HG02763 (cell line): ENCODE measurements at regions not wholly inside any gene's neighbourhood (a gene's known extent, or its start where the extent isn't known, plus 50 kb on each side); places are given as distances from the start of the nearest gene placed in this dataset.

Source experiments
- ATAC-seq: cut with Tn5 transposase; IDR thresholded peaks from one replicate; pipeline ENCODE4 v1.9.1; 2021; ENCODE audit warnings: mild to moderate bottlenecking, moderate library complexity; ENCODE audit not compliant: unreplicated experiment

GRCh38 chr11:38315151-38315550 is 1717.1 kb upstream of the RAG2 start:
- ATAC-seq, result no peak

- ATAC-seq, result no peak
These were observed 1709.4 kb upstream of the RAG2 start for GRCh38 chr11:38307455-38307854.

GRCh38 chr11:38305682-38306081 is 1707.6 kb upstream of the RAG2 start:
- ATAC-seq, result no peak

- ATAC-seq, result no peak
These were observed 1706.9 kb upstream of the RAG2 start for GRCh38 chr11:38304926-38305325.

GRCh38 chr11:38302564-38302963 is 1704.5 kb upstream of the RAG2 start:
- no peak for ATAC-seq

- ATAC-seq, result no peak
These were observed 1702.5 kb upstream of the RAG2 start for GRCh38 chr11:38300570-38300969.

- no peak for ATAC-seq
These were observed 1698.3 kb upstream of the RAG2 start for GRCh38 chr11:38296211-38296776.

GRCh38 chr11:38282718-38283117 is 1684.7 kb upstream of the RAG2 start:
- no peak for ATAC-seq

- no peak for ATAC-seq
These were observed 1680.6 kb upstream of the RAG2 start for GRCh38 chr11:38278457-38279141.

- no peak for ATAC-seq
These were observed 1676.0 kb upstream of the RAG2 start for GRCh38 chr11:38274031-38274430.

- no peak for ATAC-seq
These were observed 1674.3 kb upstream of the RAG2 start for GRCh38 chr11:38272376-38272775.

- ATAC-seq, result no peak
These were observed 1668.7 kb upstream of the RAG2 start for GRCh38 chr11:38266691-38267090.

GRCh38 chr11:38256436-38256835 is 1658.4 kb upstream of the RAG2 start:
- ATAC-seq, result no peak

GRCh38 chr11:38254913-38255312 is 1656.9 kb upstream of the RAG2 start:
- no peak for ATAC-seq

- ATAC-seq, result no peak
These were observed 1654.6 kb upstream of the RAG2 start for GRCh38 chr11:38252620-38253019.

GRCh38 chr11:38246451-38246850 is 1648.4 kb upstream of the RAG2 start:
- ATAC-seq, result no peak

- ATAC-seq, result no peak
These were observed 1628.6 kb upstream of the RAG2 start for GRCh38 chr11:38226684-38227083.

- ATAC-seq, result no peak
These were observed 1623.3 kb upstream of the RAG2 start for GRCh38 chr11:38221295-38221694.

GRCh38 chr11:38219636-38220035 is 1621.6 kb upstream of the RAG2 start:
- ATAC-seq, result no peak

GRCh38 chr11:38208951-38209350 is 1610.9 kb upstream of the RAG2 start:
- no peak for ATAC-seq

- ATAC-seq, result no peak
These were observed 1608.6 kb upstream of the RAG2 start for GRCh38 chr11:38206663-38207062.

GRCh38 chr11:38191101-38191500 is 1593.1 kb upstream of the RAG2 start:
- ATAC-seq, result no peak
